Transverse colon (tissue), 4 donors: ENCODE measurements at regions not wholly inside any gene's neighbourhood (a gene's known extent, or its start where the extent isn't known, plus 50 kb on each side); places are given as distances from the start of the nearest gene placed in this dataset.

Experiments used
- DNase-seq: peaks from one replicate; pipeline ENCODE4 v3.0.0-alpha.2; 2019
- H3K27ac ChIP-seq, 4 donors: fragments of 200-600 bp; sonication (generic); 2 replicates each; pipeline ENCODE4 v1.5.1; 2016 to 2018; ENCODE audit warnings: inconsistent platforms in 4 of 4
- H3K27me3 ChIP-seq: fragments of 200-600 bp; sonication (generic); 2 replicates; pipeline ENCODE4 v1.5.1; 2017; ENCODE audit warnings: inconsistent platforms
- H3K36me3 ChIP-seq, 4 donors: fragments of 200-600 bp; sonication (generic); 2 replicates each; pipeline ENCODE4 v1.5.1; 2017 to 2019; ENCODE audit warnings: inconsistent platforms in 4 of 4
- H3K4me1 ChIP-seq, 4 donors: fragments of 200-600 bp; sonication (generic); 2 replicates each; pipeline ENCODE4 v1.5.1; 2017 to 2020; ENCODE audit warnings: inconsistent platforms in 4 of 4
- H3K4me3 ChIP-seq, 4 donors: fragments of 200-600 bp; sonication (generic); 1 replicate in 1 of 4; 2 replicates in 3 of 4; pipeline versions ENCODE4 v1.5.1 to v1.6.1; 2017 to 2019; ENCODE audit warnings: inconsistent platforms in 4 of 4
- H3K9me3 ChIP-seq, 2 donors: fragments of 200-600 bp; sonication (generic); 2 replicates each; pipeline ENCODE4 v1.5.1; 2017 to 2019; ENCODE audit warnings: inconsistent platforms in 2 of 2
- CTCF ChIP-seq, 5 experiments: fragments of 200-600 bp in 3 of 5; fragments of 450-650 bp in 2 of 5; sonication (generic) in 3 of 5; IDR thresholded peaks; 1 replicate in 2 of 5; 2 replicates in 3 of 5; pipeline ENCODE4 v1.5.1; 2016 to 2017; ENCODE audit warnings: antibody characterized with exemption in 5 of 5, inconsistent platforms in 3 of 5, mild to moderate bottlenecking in 2 of 5, moderate library complexity in 1 of 5
- EP300 ChIP-seq: sonication (generic); formaldehyde crosslinking; IDR thresholded peaks from one replicate; pipeline ENCODE4 v1.6.1; 2017; ENCODE audit warnings: antibody characterized with exemption, low read depth
- POLR2A ChIP-seq: fragments of 450-650 bp; IDR thresholded peaks from one replicate; pipeline ENCODE4 v1.6.1; 2016; ENCODE audit warnings: antibody characterized with exemption, mild to moderate bottlenecking, moderate library complexity
- POLR2AphosphoS5 ChIP-seq, 3 donors: sonication (generic); formaldehyde crosslinking; IDR thresholded peaks; one replicate each; pipeline ENCODE4 v1.6.1; 2016; ENCODE audit warnings: antibody characterized with exemption in 3 of 3
- WGBS, 2 donors: methylation state at CpG; one replicate each; pipeline ENCODE4 v1.1.5; 2018; ENCODE audit warnings: low coverage in 1 of 2; 5-methylcytosine and 5-hydroxymethylcytosine counted together
- in situ Hi-C, 4 donors: fragments of 200-750 bp; cut with MboI; loops; one replicate each; pipeline versions ENCODE4 v1.15.0 to v1.15.1; 2017; ENCODE audit warnings: low sequenced_read_pairs in 3 of 4, low pct_ligation_motif_present in 1 of 4, low pct_unique_long_range_greater_than_20kb in 1 of 4
- intact Hi-C: fragments of 100-400 bp; cut with DNase I; formaldehyde crosslinking; loops from one replicate; pipeline ENCODE4 v1.15.1; 2023; ENCODE audit warnings: low total_unique reads

- intact Hi-C loops, result no loop called here
- no peak overlapping the region for H3K27ac ChIP-seq
- no peaks in the 10 kb centered on the region for H3K4me1 ChIP-seq
- no peak for DNase-seq
- no peaks in the 10 kb centered on the region for H3K36me3 ChIP-seq
- H3K9me3 ChIP-seq, result no peaks in the 10 kb centered on the region
- 89 to 93% methylated on average over 6 of the region's 6 CpGs for WGBS, 2 donors
- H3K27me3 ChIP-seq, result no peaks in the 10 kb centered on the region
- TF ChIP-seq EP300 (no peak), CTCF (IDR thresholded peaks at IDR 0.05) (no peak), POLR2A (no peak), POLR2AphosphoS5 (IDR thresholded peaks at IDR 0.05) (no peak)
- H3K4me3 ChIP-seq, result no peak overlapping the region
- in situ Hi-C loops, result no loop called here
Observed at GRCh38 chr9:14523545-14523944, 169.7 kb downstream of the ZDHHC21 start.

- Histone ChIP-seq H3K4me3 (no peak overlapping the region), H3K9me3 (no peaks in the 10 kb centered on the region), H3K36me3 (no peaks in the 10 kb centered on the region), H3K4me1 (no peaks in the 10 kb centered on the region), H3K27me3 (no peaks in the 10 kb centered on the region), H3K27ac (no peak overlapping the region)
- WGBS, 2 donors, result 91 to 100% methylated on average over 2 to 3 of the region's 3 CpGs
- DNase-seq, result no peak
- TF ChIP-seq POLR2A (no peak), CTCF (IDR thresholded peaks at IDR 0.05) (no peak), EP300 (no peak), POLR2AphosphoS5 (IDR thresholded peaks at IDR 0.05) (no peak)
- in situ Hi-C loops, result no loop called here
- intact Hi-C loops, result no loop called here
Observed at GRCh38 chr9:14522627-14523379, 170.4 kb downstream of the ZDHHC21 start.

GRCh38 chr9:14520341-14520740 lies 172.9 kb downstream of the ZDHHC21 start:
- H3K36me3 ChIP-seq, result no peaks in the 10 kb centered on the region
- no peak for DNase-seq
- no peaks in the 10 kb centered on the region for H3K4me1 ChIP-seq
- in situ Hi-C loops, result no loop called here
- no peak overlapping the region for H3K27ac ChIP-seq
- TF ChIP-seq EP300 (no peak), POLR2A (no peak), CTCF (IDR thresholded peaks at IDR 0.05) (no peak), POLR2AphosphoS5 (IDR thresholded peaks at IDR 0.05) (no peak)
- H3K4me3 ChIP-seq, result no peak overlapping the region
- WGBS, 2 donors, result 77% methylated on average over 2 of the region's 2 CpGs
- no peaks in the 10 kb centered on the region for H3K9me3 ChIP-seq
- no peaks in the 10 kb centered on the region for H3K27me3 ChIP-seq
- intact Hi-C loops, result no loop called here

GRCh38 chr9:14517154-14517906 lies 175.9 kb downstream of the ZDHHC21 start:
- 72 to 88% methylated on average over 3 to 4 of the region's 4 CpGs for WGBS, 2 donors
- no peak overlapping the region for H3K4me3 ChIP-seq
- in situ Hi-C loops, result no loop called here
- H3K9me3 ChIP-seq, result no peaks in the 10 kb centered on the region
- DNase-seq, result no peak
- no peak overlapping the region for H3K27ac ChIP-seq
- H3K4me1 ChIP-seq, result no peaks in the 10 kb centered on the region
- intact Hi-C loops, result no loop called here
- H3K27me3 ChIP-seq, result no peaks in the 10 kb centered on the region
- TF ChIP-seq POLR2AphosphoS5 (IDR thresholded peaks at IDR 0.05) (no peak), CTCF (IDR thresholded peaks at IDR 0.05) (no peak), EP300 (no peak), POLR2A (no peak)
- H3K36me3 ChIP-seq, result no peaks in the 10 kb centered on the region
